ENCODE measurements at regions not wholly inside any gene's neighbourhood (a gene's known extent, or its start where the extent isn't known, plus 50 kb on each side); places are given as distances from the start of the nearest gene placed in this dataset.

DNA sequence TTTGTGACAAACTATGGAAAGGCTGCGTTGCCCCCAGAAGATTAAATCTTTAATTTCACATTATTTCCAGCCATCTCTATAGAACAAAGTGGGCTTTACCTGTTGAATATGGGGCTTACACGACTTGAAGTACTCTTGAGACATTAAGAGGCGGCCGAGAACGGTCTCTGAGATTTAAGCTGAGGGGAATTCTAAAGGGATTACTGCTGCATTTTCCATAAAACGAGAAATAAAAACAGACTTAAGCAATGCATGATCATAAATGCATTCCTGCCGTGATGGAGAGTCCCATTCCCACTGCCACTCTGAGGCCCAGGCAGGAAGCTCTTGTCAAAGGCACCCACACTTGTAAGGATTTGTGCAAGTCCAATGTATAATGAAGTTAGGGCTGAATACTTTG lies 329.7 kb upstream of the SHH start:
- Histone ChIP-seq H2AFZ (ENCODE audit: low read depth, low read length) (no peak overlapping the region), H3K79me2 (ENCODE audit: control insufficient read depth, insufficient read depth, low read length) (no peaks in the 10 kb centered on the region), H3K27ac (ENCODE audit: insufficient read depth, low read depth, low read length) (no peak overlapping the region), H3K36me3 (ENCODE audit: control insufficient read depth in 2 of 2, extremely low read depth in 1 of 2, insufficient read depth in 2 of 2, low read length in 2 of 2) (no peaks in the 10 kb centered on the region), H4K20me1 (replicated peaks; ENCODE audit: control insufficient read depth, extremely low read depth, insufficient read depth, low read length) (no peaks in the 10 kb centered on the region), H3K4me2 (ENCODE audit: insufficient read depth, low read length) (no peak overlapping the region), H3K9ac (replicated peaks; ENCODE audit: extremely low read depth, insufficient read depth, low read length) (no peak overlapping the region), H3K27me3 (ENCODE audit: control insufficient read depth in 2 of 2, insufficient read depth in 2 of 2, low read length in 2 of 2) (no peaks in the 10 kb centered on the region), H3K9me1 (replicated peaks; ENCODE audit: control insufficient read depth, extremely low read depth, insufficient read depth, low read length) (no peaks in the 10 kb centered on the region), H3K9me3 (replicated peaks; ENCODE audit: control insufficient read depth, insufficient read depth, low read length) (peaks cover 1% of the 10 kb centered on the region), H3K4me1 (ENCODE audit: control insufficient read depth, extremely low read depth, insufficient read depth, low read length) (no peaks in the 10 kb centered on the region), H3K4me3 (replicated peaks in 1 of 3; ENCODE audit: insufficient read depth in 1 of 3, low read depth in 1 of 3, low read length in 3 of 3) (no peak overlapping the region)
- no peak for FAIRE-seq
- dilution Hi-C loops (cut with MboI; ENCODE audit: extremely low pct_ligation_motif_present, low sequenced_read_pairs): no loop called here
- TF ChIP-seq, protein P1, sequence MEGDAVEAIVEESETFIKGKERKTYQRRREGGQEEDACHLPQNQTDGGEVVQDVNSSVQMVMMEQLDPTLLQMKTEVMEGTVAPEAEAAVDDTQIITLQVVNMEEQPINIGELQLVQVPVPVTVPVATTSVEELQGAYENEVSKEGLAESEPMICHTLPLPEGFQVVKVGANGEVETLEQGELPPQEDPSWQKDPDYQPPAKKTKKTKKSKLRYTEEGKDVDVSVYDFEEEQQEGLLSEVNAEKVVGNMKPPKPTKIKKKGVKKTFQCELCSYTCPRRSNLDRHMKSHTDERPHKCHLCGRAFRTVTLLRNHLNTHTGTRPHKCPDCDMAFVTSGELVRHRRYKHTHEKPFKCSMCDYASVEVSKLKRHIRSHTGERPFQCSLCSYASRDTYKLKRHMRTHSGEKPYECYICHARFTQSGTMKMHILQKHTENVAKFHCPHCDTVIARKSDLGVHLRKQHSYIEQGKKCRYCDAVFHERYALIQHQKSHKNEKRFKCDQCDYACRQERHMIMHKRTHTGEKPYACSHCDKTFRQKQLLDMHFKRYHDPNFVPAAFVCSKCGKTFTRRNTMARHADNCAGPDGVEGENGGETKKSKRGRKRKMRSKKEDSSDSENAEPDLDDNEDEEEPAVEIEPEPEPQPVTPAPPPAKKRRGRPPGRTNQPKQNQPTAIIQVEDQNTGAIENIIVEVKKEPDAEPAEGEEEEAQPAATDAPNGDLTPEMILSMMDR (IDR thresholded peaks at IDR 0.05; ENCODE audit: extremely low read depth in 1 of 2, insufficient read depth in 1 of 2, low read depth in 1 of 2, low read length in 2 of 2): no peak
- intact Hi-C loops (cut with micrococcal nuclease): no loop called here
- no peak for DNase-seq (ENCODE audit: low read depth, low spot score)
- POLR2A ChIA-PET: no interaction called here
- CTCF ChIA-PET: no interaction called here
- BruUV-seq (replicated peaks): no TSS peak

DNA sequence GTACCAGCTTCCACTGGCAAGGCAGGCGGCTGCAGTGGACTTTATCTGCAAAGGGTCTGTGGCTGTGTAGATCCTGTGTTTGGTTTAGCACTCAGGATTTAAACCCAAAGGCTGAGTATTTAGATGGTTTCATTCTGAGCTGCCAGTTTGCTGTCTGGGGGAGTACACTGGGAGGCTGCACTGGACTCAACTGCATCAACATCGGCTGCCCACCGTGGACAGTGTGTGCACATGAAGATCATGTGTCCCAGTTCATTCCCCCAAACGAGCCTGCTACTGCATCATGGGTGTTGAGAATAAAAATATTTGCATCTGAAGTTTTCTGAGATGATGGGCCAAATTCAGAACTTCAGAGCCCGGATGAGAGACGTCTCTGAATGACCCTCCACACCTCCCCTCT lies 328.6 kb upstream of the SHH start:
- no peaks in the 10 kb centered on the region for H3K79me2 ChIP-seq (ENCODE audit: control insufficient read depth, insufficient read depth, low read length)
- no peaks in the 10 kb centered on the region for H3K9me1 ChIP-seq (replicated peaks; ENCODE audit: control insufficient read depth, extremely low read depth, insufficient read depth, low read length)
- no peaks in the 10 kb centered on the region for H3K27me3 ChIP-seq (ENCODE audit: control insufficient read depth in 2 of 2, insufficient read depth in 2 of 2, low read length in 2 of 2)
- H3K4me2 ChIP-seq (ENCODE audit: insufficient read depth, low read length): no peak overlapping the region
- no peaks in the 10 kb centered on the region for H3K4me1 ChIP-seq (ENCODE audit: control insufficient read depth, extremely low read depth, insufficient read depth, low read length)
- H2AFZ ChIP-seq (ENCODE audit: low read depth, low read length): no peak overlapping the region
- ChIA-PET POLR2A (no interaction called here), CTCF (no interaction called here)
- FAIRE-seq (no peak), DNase-seq (ENCODE audit: low read depth, low spot score) (no peak)
- no peak for TF ChIP-seq JUN (IDR thresholded peaks at IDR 0.05; ENCODE audit: borderline replicate concordance, insufficient read depth, insufficient read length, low read depth)
- TF ChIP-seq, protein P2, sequence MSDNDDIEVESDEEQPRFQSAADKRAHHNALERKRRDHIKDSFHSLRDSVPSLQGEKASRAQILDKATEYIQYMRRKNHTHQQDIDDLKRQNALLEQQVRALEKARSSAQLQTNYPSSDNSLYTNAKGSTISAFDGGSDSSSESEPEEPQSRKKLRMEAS (IDR thresholded peaks at IDR 0.05; ENCODE audit: insufficient read depth, insufficient read length): no peak
- no peak for TF ChIP-seq EZH2 (IDR thresholded peaks at IDR 0.05; ENCODE audit: borderline replicate concordance, low read depth, low read length, severe bottlenecking)
- no peak for TF ChIP-seq FOS (IDR thresholded peaks at IDR 0.05; ENCODE audit: borderline replicate concordance, insufficient read depth, low read length)
- TF ChIP-seq POLR2AphosphoS5 (IDR thresholded peaks at IDR 0.05; ENCODE audit: insufficient read depth, low read depth, low read length): no peak
- peaks cover 3% of the 10 kb centered on the region for H3K9me3 ChIP-seq (replicated peaks; ENCODE audit: control insufficient read depth, insufficient read depth, low read length)
- no peak overlapping the region for H3K9ac ChIP-seq (replicated peaks; ENCODE audit: extremely low read depth, insufficient read depth, low read length)
- H4K20me1 ChIP-seq (replicated peaks; ENCODE audit: control insufficient read depth, extremely low read depth, insufficient read depth, low read length): no peaks in the 10 kb centered on the region
- no peaks in the 10 kb centered on the region for H3K36me3 ChIP-seq (ENCODE audit: control insufficient read depth in 2 of 2, extremely low read depth in 1 of 2, insufficient read depth in 2 of 2, low read length in 2 of 2)
- no peak overlapping the region for H3K27ac ChIP-seq (ENCODE audit: insufficient read depth, low read depth, low read length)
- no peak overlapping the region for H3K4me3 ChIP-seq (replicated peaks in 1 of 3; ENCODE audit: insufficient read depth in 1 of 3, low read depth in 1 of 3, low read length in 3 of 3)
- dilution Hi-C loops (cut with MboI; ENCODE audit: extremely low pct_ligation_motif_present, low sequenced_read_pairs): no loop called here
- intact Hi-C loops (cut with micrococcal nuclease): no loop called here
- no TSS peak for BruUV-seq (replicated peaks)
